HepG2 (cell line): ENCODE measurements at regions not wholly inside any gene's neighbourhood (a gene's known extent, or its start where the extent isn't known, plus 50 kb on each side); places are given as distances from the start of the nearest gene placed in this dataset.

ENCODE experiments used
- ATAC-seq: fragments of 200-7000 bp; cut with Tn5 transposase; 3 replicates; pipeline ENCODE4 v1.9.1; 2020; ENCODE audit warnings: mild to moderate bottlenecking, moderate library complexity
- BruUV-seq: library from RNA; stranded (reverse); fragments of 400-500 nt; replicated peaks from 2 replicates; lab custom pipeline; 2021; lab: Mats Ljungman, UMichigan
- CTCF ChIA-PET: fragments of 300-600 bp; formaldehyde crosslinking; extraction: SDS; loops from one replicate; lab custom pipeline; 2021; ENCODE audit warnings: low total read pairs, inconsistent platforms, low intra/inter-chr PET ratio; lab: Yijun Ruan, JAX
- POLR2A ChIA-PET: fragments of 350-600 bp; sonication (Branson Sonifier 250); formaldehyde crosslinking; loops from one replicate; lab custom pipeline; 2020; ENCODE audit warnings: antibody characterized with exemption, inconsistent platforms; lab: Yijun Ruan, JAX
- DNase-seq: peaks from one replicate; pipeline ENCODE4 v3.0.0-alpha.2; 2015; ENCODE audit warnings: low spot score
- FAIRE-seq: peaks from 3 replicates; lab custom pipeline; 2011; peaks lifted over from hg19 to GRCh38; lab: Jason Lieb, UNC
- H2AFZ ChIP-seq: one replicate; pipeline ENCODE4 v1.6.1; 2011; ENCODE audit warnings: low read length, inconsistent platforms
- H3K27ac ChIP-seq: fragments of 300-600 bp; 3 replicates; pipeline ENCODE4 v1.8.0; 2011; ENCODE audit warnings: mixed run types, mild to moderate bottlenecking, mixed read lengths, low read length, inconsistent platforms; ENCODE audit not compliant: insufficient read depth; ENCODE audit errors: extremely low read length
- H3K27me3 ChIP-seq, 2 experiments: fragments of 200-600 bp in 1 of 2; 2 replicates in 1 of 2; 3 replicates in 1 of 2; pipeline versions ENCODE4 v1.6.0 to v1.8.0; 2011; ENCODE audit warnings: low read length in 2 of 2, mild to moderate bottlenecking in 2 of 2, moderate library complexity in 2 of 2, inconsistent platforms in 1 of 2; ENCODE audit not compliant: insufficient read depth in 2 of 2, control insufficient read depth in 1 of 2
- H3K36me3 ChIP-seq, 2 experiments: fragments of 200-600 bp in 1 of 2; replicated peaks in 1 of 2; 2 replicates in 1 of 2; 3 replicates in 1 of 2; pipeline versions ENCODE4 v1.5.1 to v1.8.0; 2011; ENCODE audit warnings: low read length in 2 of 2, inconsistent platforms in 1 of 2; ENCODE audit not compliant: insufficient read depth in 2 of 2, control insufficient read depth in 1 of 2
- H3K4me1 ChIP-seq: 2 replicates; pipeline ENCODE4 v1.5.1; 2012; ENCODE audit warnings: low read length, inconsistent platforms; ENCODE audit not compliant: insufficient read depth
- H3K4me2 ChIP-seq: 2 replicates; pipeline ENCODE4 v1.6.0; 2011; ENCODE audit warnings: low read depth, low read length, inconsistent platforms
- H3K4me3 ChIP-seq, 3 experiments: fragments of 200-600 bp in 1 of 3; sonication (generic), shearing (Covaris generic) in 1 of 3; replicated peaks in 1 of 3; 2 replicates each; pipeline ENCODE4 v1.5.1; 2011 to 2016; ENCODE audit warnings: low read length in 3 of 3, inconsistent platforms in 2 of 3, low read depth in 2 of 3, mild to moderate bottlenecking in 2 of 3, control low read depth in 1 of 3, mixed read lengths in 1 of 3; ENCODE audit not compliant: insufficient read depth in 1 of 3
- H3K79me2 ChIP-seq: one replicate; pipeline ENCODE4 v1.6.1; 2011; ENCODE audit warnings: low read length, inconsistent platforms; ENCODE audit not compliant: insufficient read depth
- H3K9ac ChIP-seq: 2 replicates; pipeline ENCODE4 v1.6.0; 2011; ENCODE audit warnings: mild to moderate bottlenecking, low read depth, low read length, inconsistent platforms; ENCODE audit not compliant: insufficient read depth
- H3K9me3 ChIP-seq: 2 replicates; pipeline ENCODE4 v1.5.1; 2012; ENCODE audit warnings: mild to moderate bottlenecking, low read length
- H4K20me1 ChIP-seq: 2 replicates; pipeline ENCODE4 v1.6.0; 2011; ENCODE audit warnings: inconsistent platforms, mild to moderate bottlenecking, low read length, moderate library complexity; ENCODE audit not compliant: insufficient read depth
- BRD4 ChIP-seq: sonication (generic); formaldehyde crosslinking; IDR thresholded peaks from 2 replicates; pipeline ENCODE4 v1.4.0; 2020; ENCODE audit warnings: missing genetic modification reagents
- CBX1 ChIP-seq: IDR thresholded peaks from one replicate; pipeline ENCODE4 v1.6.1; 2016; ENCODE audit warnings: antibody characterized with exemption, low read depth
- EP300 ChIP-seq, 3 experiments: sonication (generic) in 1 of 3; formaldehyde crosslinking in 1 of 3; IDR thresholded peaks; 2 replicates each; pipeline versions ENCODE4 v1.5.1 to v1.6.1; 2011 to 2020; ENCODE audit warnings: low read depth in 2 of 3, low read length in 2 of 3, borderline replicate concordance in 1 of 3, improper control_type of control experiment in 1 of 3, mild to moderate bottlenecking in 1 of 3, missing genetic modification reagents in 1 of 3, moderate library complexity in 1 of 3
- KLF16 ChIP-seq, 2 experiments: sonication (generic) in 1 of 2; formaldehyde crosslinking in 1 of 2; IDR thresholded peaks; 2 replicates each; pipeline versions ENCODE4 v1.6.1 to v1.8.0; 2016 to 2023; ENCODE audit warnings: missing genetic modification reagents in 2 of 2, missing compliant biosample characterization in 1 of 2
- MEIS2 ChIP-seq: sonication (generic); formaldehyde crosslinking; IDR thresholded peaks from 2 replicates; pipeline ENCODE4 v1.9.0; 2021; ENCODE audit warnings: mild to moderate bottlenecking, missing genetic modification reagents
- MXD3 ChIP-seq: IDR thresholded peaks from 2 replicates; pipeline ENCODE4 v1.6.1; 2016; ENCODE audit warnings: mild to moderate bottlenecking, missing biosample characterization, missing genetic modification reagents
- TAF1 ChIP-seq: sonication (generic); formaldehyde crosslinking; IDR thresholded peaks from 2 replicates; pipeline ENCODE4 v1.4.0; 2020; ENCODE audit warnings: missing genetic modification reagents
- ZNF296 ChIP-seq: sonication (generic); formaldehyde crosslinking; conservative IDR thresholded peaks from 2 replicates; pipeline ENCODE4 v1.5.0; 2020; ENCODE audit warnings: mild to moderate bottlenecking, missing genetic modification reagents
- WGBS: methylation state at CpG from one replicate; pipeline ENCODE4 v1.1.6; 2017; ENCODE audit warnings: low lambda C conversion rate; 5-methylcytosine and 5-hydroxymethylcytosine counted together
- in situ Hi-C: cut with HindIII; loops from 2 replicates; pipeline ENCODE4 v1.10.0; 2017; ENCODE audit warnings: low pct_unique_long_range_greater_than_20kb; ENCODE audit not compliant: extremely low pct_ligation_motif_present
- intact Hi-C: fragments of 100-400 bp; cut with micrococcal nuclease; formaldehyde crosslinking; loops from one replicate; pipeline ENCODE4 v1.10.0; 2022; ENCODE audit not compliant: unreplicated experiment

DNA sequence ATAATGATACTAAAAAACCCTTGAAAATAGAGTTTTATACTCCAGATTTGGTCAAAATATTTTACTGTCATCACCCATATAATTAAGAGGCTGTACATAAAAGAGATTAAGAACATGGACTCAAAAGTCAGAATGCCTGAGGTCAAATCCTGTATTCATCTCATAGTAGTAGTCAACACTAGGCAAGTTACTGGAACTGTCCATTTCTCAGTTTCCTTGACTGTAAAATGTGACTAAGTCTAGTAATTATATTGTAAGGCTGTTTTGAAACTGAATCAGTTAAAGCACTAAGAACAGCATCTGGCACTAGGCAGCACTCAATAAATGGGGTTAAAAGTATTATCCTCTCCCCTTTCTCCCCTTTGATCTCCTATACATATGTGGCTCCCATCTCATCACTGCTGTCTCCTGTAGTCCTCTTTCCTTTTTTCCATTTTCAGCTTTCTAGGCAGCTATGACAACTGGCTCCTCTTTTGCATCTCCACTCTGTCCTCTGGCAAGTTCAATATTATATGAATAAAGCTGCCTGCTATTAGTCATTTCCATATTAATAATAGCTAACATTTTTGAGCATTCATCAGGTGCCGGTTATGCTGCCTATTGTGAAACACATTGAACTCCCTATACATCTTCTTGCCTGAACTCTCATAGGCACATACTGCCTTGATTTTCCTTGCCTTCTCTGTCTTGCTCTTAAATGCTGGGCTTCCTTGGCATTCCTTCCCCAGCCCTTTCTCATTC, 185.8 kb upstream of the NREP start:
- Histone ChIP-seq H3K9ac (no peak overlapping the region), H3K36me3 (no peaks in the 10 kb centered on the region), H3K4me2 (no peak overlapping the region), H3K79me2 (no peaks in the 10 kb centered on the region), H3K27ac (no peak overlapping the region), H3K4me3 (no peak overlapping the region), H3K9me3 (no peaks in the 10 kb centered on the region), H3K4me1 (no peaks in the 10 kb centered on the region), H2AFZ (no peak overlapping the region), H3K27me3 (no peaks in the 10 kb centered on the region), H4K20me1 (no peaks in the 10 kb centered on the region)
- no TSS peak for BruUV-seq
- in situ Hi-C loops (no loop called here), intact Hi-C loops (no loop called here)
- DNase-seq (no peak), FAIRE-seq (no peak), ATAC-seq (no peak)
- WGBS = 60% methylated on average over 1 of the region's 1 CpG
- TF ChIP-seq EP300 (IDR thresholded peaks at IDR 0.05; ENCODE audit: low read depth in 2 of 2, low read length in 2 of 2) (no peak), EP300 (CRISPR knock-in tag; IDR thresholded peaks at IDR 0.05; ENCODE audit: borderline replicate concordance) (no peak)
- CTCF ChIA-PET = no interaction called here
- POLR2A ChIA-PET = no interaction called here

- Histone ChIP-seq H2AFZ (no peak overlapping the region), H3K9ac (no peak overlapping the region), H3K4me3 (no peak overlapping the region), H3K9me3 (no peaks in the 10 kb centered on the region), H3K4me2 (no peak overlapping the region), H3K79me2 (no peaks in the 10 kb centered on the region), H3K27ac (no peak overlapping the region), H3K4me1 (no peaks in the 10 kb centered on the region), H3K27me3 (no peaks in the 10 kb centered on the region), H4K20me1 (no peaks in the 10 kb centered on the region), H3K36me3 (no peaks in the 10 kb centered on the region)
- intact Hi-C loops (no loop called here), in situ Hi-C loops (no loop called here)
- WGBS = 29% methylated on average over 4 of the region's 4 CpGs
- FAIRE-seq = no peak
- CTCF ChIA-PET = no interaction called here
- POLR2A ChIA-PET = no interaction called here
- no TSS peak for BruUV-seq
- ATAC-seq = no peak
- TF ChIP-seq ZNF296 (CRISPR knock-in tag) = no peak
- TF ChIP-seq MEIS2 (CRISPR knock-in tag) = no peak
- no peak for TF ChIP-seq BRD4
- no peak for TF ChIP-seq MXD3 (CRISPR knock-in tag)
- no peak for TF ChIP-seq CBX1
- TF ChIP-seq TAF1 = no peak
- no peak for TF ChIP-seq KLF16 (CRISPR knock-in tag; IDR thresholded peaks at IDR 0.05)
- no peak for DNase-seq
Observed at GRCh38 chr5:111942201-111942600, 185.2 kb upstream of the NREP start.
